ENCODE measurements at regions not wholly inside any gene's neighbourhood (a gene's known extent, or its start where the extent isn't known, plus 50 kb on each side); places are given as distances from the start of the nearest gene placed in this dataset.

- H3K36me3 ChIP-seq (ENCODE audit: insufficient read depth, low read length), result no peaks in the 10 kb centered on the region
- no peaks in the 10 kb centered on the region for H3K4me1 ChIP-seq (ENCODE audit: insufficient read depth, low read length)
- no peaks in the 10 kb centered on the region for H3K27me3 Mint-ChIP-seq
- H3K9me3 Mint-ChIP-seq, result no peaks in the 10 kb centered on the region
- H3K27ac Mint-ChIP-seq, result no peak overlapping the region
- intact Hi-C loops (cut with DNase I, micrococcal nuclease), result loop anchor here in 1 of 2 experiments (5.0 kb wide), 1 partner anchor 65 kb away; no protein-coding TSS in a partner anchor
- no peak for ATAC-seq (ENCODE audit: poor library complexity)
- no peak for DNase-seq
- no peaks in the 10 kb centered on the region for H3K27me3 ChIP-seq (ENCODE audit: control insufficient read depth in 1 of 2, insufficient read depth in 2 of 2, low read length in 2 of 2)
- H3K4me1 Mint-ChIP-seq (ENCODE audit: low read depth), result peaks cover 36% of the 10 kb centered on the region
- no peak overlapping the region for H3K4me3 Mint-ChIP-seq
- TF ChIP-seq, protein P1, sequence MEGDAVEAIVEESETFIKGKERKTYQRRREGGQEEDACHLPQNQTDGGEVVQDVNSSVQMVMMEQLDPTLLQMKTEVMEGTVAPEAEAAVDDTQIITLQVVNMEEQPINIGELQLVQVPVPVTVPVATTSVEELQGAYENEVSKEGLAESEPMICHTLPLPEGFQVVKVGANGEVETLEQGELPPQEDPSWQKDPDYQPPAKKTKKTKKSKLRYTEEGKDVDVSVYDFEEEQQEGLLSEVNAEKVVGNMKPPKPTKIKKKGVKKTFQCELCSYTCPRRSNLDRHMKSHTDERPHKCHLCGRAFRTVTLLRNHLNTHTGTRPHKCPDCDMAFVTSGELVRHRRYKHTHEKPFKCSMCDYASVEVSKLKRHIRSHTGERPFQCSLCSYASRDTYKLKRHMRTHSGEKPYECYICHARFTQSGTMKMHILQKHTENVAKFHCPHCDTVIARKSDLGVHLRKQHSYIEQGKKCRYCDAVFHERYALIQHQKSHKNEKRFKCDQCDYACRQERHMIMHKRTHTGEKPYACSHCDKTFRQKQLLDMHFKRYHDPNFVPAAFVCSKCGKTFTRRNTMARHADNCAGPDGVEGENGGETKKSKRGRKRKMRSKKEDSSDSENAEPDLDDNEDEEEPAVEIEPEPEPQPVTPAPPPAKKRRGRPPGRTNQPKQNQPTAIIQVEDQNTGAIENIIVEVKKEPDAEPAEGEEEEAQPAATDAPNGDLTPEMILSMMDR (IDR thresholded peaks at IDR 0.05), result no peak
- ChIA-PET CTCF (no interaction called here), POLR2A (no interaction called here)
- H3K36me3 Mint-ChIP-seq (ENCODE audit: low read depth), result no peaks in the 10 kb centered on the region
- H3K4me3 ChIP-seq (ENCODE audit: low read length), result no peak overlapping the region
- no peaks in the 10 kb centered on the region for H3K9me3 ChIP-seq (ENCODE audit: control insufficient read depth in 1 of 2, insufficient read depth in 1 of 2, low read length in 2 of 2)
- H3K27ac ChIP-seq (ENCODE audit: low read depth in 1 of 2, low read length in 2 of 2), result no peak overlapping the region
Measured at GRCh38 chr6:131367206-131367873, 205.7 kb upstream of the ARG1 start.

GRCh38 chr6:131368198-131368911 lies 204.7 kb upstream of the ARG1 start:
- no peaks in the 10 kb centered on the region for H3K36me3 Mint-ChIP-seq (ENCODE audit: low read depth)
- H3K9me3 ChIP-seq (ENCODE audit: control insufficient read depth in 1 of 2, insufficient read depth in 1 of 2, low read length in 2 of 2), result no peaks in the 10 kb centered on the region
- POLR2A ChIA-PET, result no interaction called here
- CTCF ChIA-PET, result no interaction called here
- H3K4me3 Mint-ChIP-seq, result no peak overlapping the region
- TF ChIP-seq, protein P1 (IDR thresholded peaks at IDR 0.05), result no peak
- peak overlapping the region; percentile 64 for H3K27ac Mint-ChIP-seq
- no peaks in the 10 kb centered on the region for H3K27me3 ChIP-seq (ENCODE audit: control insufficient read depth in 1 of 2, insufficient read depth in 2 of 2, low read length in 2 of 2)
- intact Hi-C loops (cut with DNase I, micrococcal nuclease), result loop anchor here in 1 of 2 experiments (5.0 kb wide), 1 partner anchor 66 kb away; no protein-coding TSS in a partner anchor
- no peak for DNase-seq
- no peak overlapping the region for H3K4me3 ChIP-seq (ENCODE audit: low read length)
- H3K4me1 ChIP-seq (ENCODE audit: insufficient read depth, low read length), result no peaks in the 10 kb centered on the region
- H3K36me3 ChIP-seq (ENCODE audit: insufficient read depth, low read length), result peaks cover 1% of the 10 kb centered on the region
- H3K9me3 Mint-ChIP-seq, result no peaks in the 10 kb centered on the region
- H3K27ac ChIP-seq (ENCODE audit: low read depth in 1 of 2, low read length in 2 of 2), result no peak overlapping the region
- H3K4me1 Mint-ChIP-seq (ENCODE audit: low read depth), result peaks cover 36% of the 10 kb centered on the region
- no peak for ATAC-seq (ENCODE audit: poor library complexity)
- H3K27me3 Mint-ChIP-seq, result no peaks in the 10 kb centered on the region

- ATAC-seq (ENCODE audit: poor library complexity), result no peak
- no peaks in the 10 kb centered on the region for H3K27me3 Mint-ChIP-seq
- H3K36me3 Mint-ChIP-seq (ENCODE audit: low read depth), result no peaks in the 10 kb centered on the region
- Histone ChIP-seq H3K27me3 (ENCODE audit: control insufficient read depth in 1 of 2, insufficient read depth in 2 of 2, low read length in 2 of 2) (no peaks in the 10 kb centered on the region), H3K4me1 (ENCODE audit: insufficient read depth, low read length) (no peaks in the 10 kb centered on the region), H3K4me3 (ENCODE audit: low read length) (no peak overlapping the region), H3K36me3 (ENCODE audit: insufficient read depth, low read length) (peaks cover 5% of the 10 kb centered on the region), H3K27ac (ENCODE audit: low read depth in 1 of 2, low read length in 2 of 2) (no peak overlapping the region), H3K9me3 (ENCODE audit: control insufficient read depth in 1 of 2, insufficient read depth in 1 of 2, low read length in 2 of 2) (no peaks in the 10 kb centered on the region)
- TF ChIP-seq, protein P1 (IDR thresholded peaks at IDR 0.05), result no peak
- H3K4me1 Mint-ChIP-seq (ENCODE audit: low read depth), result peaks cover 16% of the 10 kb centered on the region
- no peaks in the 10 kb centered on the region for H3K9me3 Mint-ChIP-seq
- intact Hi-C loops (cut with DNase I, micrococcal nuclease), result no loop called here
- POLR2A ChIA-PET, result no interaction called here
- no peak overlapping the region for H3K4me3 Mint-ChIP-seq
- H3K27ac Mint-ChIP-seq, result no peak overlapping the region
- DNase-seq, result no peak
- CTCF ChIA-PET, result no interaction called here
Measured at GRCh38 chr6:131372535-131372934, 200.5 kb upstream of the ARG1 start.

Data from CD4-positive, alpha-beta T cell (primary cell).